Esophagus muscularis mucosa (tissue), 3 donors: ENCODE measurements at regions not wholly inside any gene's neighbourhood (a gene's known extent, or its start where the extent isn't known, plus 50 kb on each side); places are given as distances from the start of the nearest gene placed in this dataset.

ENCODE experiments used
- CTCF ChIP-seq, 3 experiments: fragments of 200-600 bp in 2 of 3; fragments of 450-650 bp in 1 of 3; sonication (generic) in 2 of 3; IDR thresholded peaks; one replicate each; pipeline ENCODE4 v1.5.1; 2017 to 2019; ENCODE audit warnings: antibody characterized with exemption in 3 of 3, mild to moderate bottlenecking in 2 of 3, moderate library complexity in 1 of 3
- POLR2A ChIP-seq: fragments of 450-650 bp; IDR thresholded peaks from one replicate; pipeline ENCODE4 v1.6.1; 2017; ENCODE audit warnings: antibody characterized with exemption, moderate library complexity, mild to moderate bottlenecking, low read depth

- TF ChIP-seq CTCF (IDR thresholded peaks at IDR 0.05) (no peak), POLR2A (no peak)
Observed at GRCh38 chr19:31049431-31049830, 299.8 kb downstream of the TSHZ3 start.
